Immature natural killer cell (primary cell): ENCODE measurements at regions not wholly inside any gene's neighbourhood (a gene's known extent, or its start where the extent isn't known, plus 50 kb on each side); places are given as distances from the start of the nearest gene placed in this dataset.
"Not testable (repeated sequence)": the region's sequence is repeated elsewhere in the genome, so short reads cannot be mapped to it uniquely, and the experiment has no call there.

Experiments
- DNase-seq, 3 donors: peaks; one replicate each; pipeline ENCODE4 v3.0.0; 2022; ENCODE audit warnings: mixed read lengths in 1 of 3
- H3K27ac Mint-ChIP-seq, 6 donors: one replicate each; pipeline ENCODE4 v1.8.0; 2020; ENCODE audit warnings: mixed read lengths in 6 of 6, mild to moderate bottlenecking in 5 of 6, inconsistent platforms in 4 of 6, moderate library complexity in 3 of 6
- H3K27me3 Mint-ChIP-seq, 3 donors: one replicate each; pipeline ENCODE4 v1.8.0; 2020 to 2021; ENCODE audit warnings: low read depth in 3 of 3, mild to moderate bottlenecking in 3 of 3, mixed read lengths in 3 of 3, moderate library complexity in 3 of 3, inconsistent platforms in 1 of 3
- H3K36me3 Mint-ChIP-seq, 3 donors: one replicate each; pipeline ENCODE4 v1.8.0; 2020; ENCODE audit warnings: mixed read lengths in 3 of 3, inconsistent platforms in 2 of 3, mild to moderate bottlenecking in 2 of 3
- H3K4me1 Mint-ChIP-seq, 2 donors: one replicate each; pipeline ENCODE4 v1.8.0; 2020; ENCODE audit warnings: inconsistent platforms in 2 of 2, mild to moderate bottlenecking in 2 of 2, mixed read lengths in 2 of 2, moderate library complexity in 1 of 2
- H3K4me3 Mint-ChIP-seq, 5 donors: one replicate each; pipeline ENCODE4 v1.8.0; 2020; ENCODE audit warnings: mild to moderate bottlenecking in 5 of 5, mixed read lengths in 5 of 5, inconsistent platforms in 3 of 5, moderate library complexity in 3 of 5
- H3K9me3 Mint-ChIP-seq, 6 donors: one replicate each; pipeline ENCODE4 v1.8.0; 2020; ENCODE audit warnings: mild to moderate bottlenecking in 6 of 6, mixed read lengths in 6 of 6, inconsistent platforms in 4 of 6, moderate library complexity in 3 of 6

- no peak for DNase-seq
- Mint-ChIP-seq H3K27ac (no peak overlapping the region), H3K36me3 (no peaks in the 10 kb centered on the region), H3K27me3 (peaks cover 0 to 4% (median 0%) of the 10 kb centered on the region in 3 donors), H3K9me3 (peaks cover 5 to 49% (median 20%) of the 10 kb centered on the region in 6 donors), H3K4me1 (no peaks in the 10 kb centered on the region), H3K4me3 (no peak overlapping the region)
Observed at GRCh38 chr2:153584244-153584643, 105.7 kb upstream of the RPRM start.

- Mint-ChIP-seq H3K4me1 (no peaks in the 10 kb centered on the region), H3K27me3 (no peaks in the 10 kb centered on the region), H3K27ac (no peak overlapping the region), H3K4me3 (no peak overlapping the region), H3K9me3 (peaks cover 20 to 64% (median 34%) of the 10 kb centered on the region in 6 donors), H3K36me3 (no peaks in the 10 kb centered on the region)
- DNase-seq, result no peak
Observed at GRCh38 chr2:153588408-153588807, 109.8 kb upstream of the RPRM start.

GRCh38 chr2:153589586-153589985 lies 111.0 kb upstream of the RPRM start:
- peaks cover 0 to 4% (median 0%) of the 10 kb centered on the region in 3 donors for H3K36me3 Mint-ChIP-seq
- peaks cover 23 to 65% (median 32%) of the 10 kb centered on the region in 6 donors for H3K9me3 Mint-ChIP-seq
- H3K4me1 Mint-ChIP-seq, result no peaks in the 10 kb centered on the region
- no peak for DNase-seq
- H3K27ac Mint-ChIP-seq, result no peak overlapping the region
- no peak overlapping the region for H3K4me3 Mint-ChIP-seq
- no peaks in the 10 kb centered on the region for H3K27me3 Mint-ChIP-seq

- H3K4me1 Mint-ChIP-seq, H3K27ac Mint-ChIP-seq, DNase-seq, H3K4me3 Mint-ChIP-seq, H3K36me3 Mint-ChIP-seq, H3K27me3 Mint-ChIP-seq: not testable (repeated sequence)
- peaks cover 13 to 43% (median 21%) of the 10 kb centered on the region in 6 donors for H3K9me3 Mint-ChIP-seq
Observed at GRCh38 chr2:153593086-153593485, 114.5 kb upstream of the RPRM start.

- DNase-seq, result no peak
- no peak overlapping the region for H3K27ac Mint-ChIP-seq
- H3K36me3 Mint-ChIP-seq, result peaks cover 0 to 4% (median 0%) of the 10 kb centered on the region in 3 donors
- H3K27me3 Mint-ChIP-seq, result peaks cover 0 to 1% (median 0%) of the 10 kb centered on the region in 3 donors
- no peak overlapping the region for H3K4me3 Mint-ChIP-seq
- no peaks in the 10 kb centered on the region for H3K4me1 Mint-ChIP-seq
- H3K9me3 Mint-ChIP-seq, result peaks cover 13 to 42% (median 19%) of the 10 kb centered on the region in 6 donors
Observed at GRCh38 chr2:153595939-153596338, 117.4 kb upstream of the RPRM start.

- no peak overlapping the region for H3K4me3 Mint-ChIP-seq
- H3K4me1 Mint-ChIP-seq, result no peaks in the 10 kb centered on the region
- peaks cover 0 to 1% (median 0%) of the 10 kb centered on the region in 3 donors for H3K27me3 Mint-ChIP-seq
- no peak for DNase-seq
- H3K27ac Mint-ChIP-seq, result no peak overlapping the region
- peaks cover 0 to 4% (median 3%) of the 10 kb centered on the region in 3 donors for H3K36me3 Mint-ChIP-seq
- H3K9me3 Mint-ChIP-seq, result peaks cover 3 to 21% (median 17%) of the 10 kb centered on the region in 6 donors
Observed at GRCh38 chr2:153601812-153602211, 123.2 kb upstream of the RPRM start.

GRCh38 chr2:153604133-153604532 lies 125.6 kb upstream of the RPRM start:
- Mint-ChIP-seq H3K9me3 (peaks cover 5 to 24% (median 14%) of the 10 kb centered on the region in 6 donors), H3K27ac (no peak overlapping the region), H3K4me1 (no peaks in the 10 kb centered on the region), H3K27me3 (no peaks in the 10 kb centered on the region), H3K36me3 (peaks cover 0 to 4% (median 3%) of the 10 kb centered on the region in 3 donors), H3K4me3 (no peak overlapping the region)
- no peak for DNase-seq

GRCh38 chr2:153606623-153607022 lies 128.1 kb upstream of the RPRM start:
- no peaks in the 10 kb centered on the region for H3K4me1 Mint-ChIP-seq
- peaks cover 0 to 3% (median 2%) of the 10 kb centered on the region in 3 donors for H3K36me3 Mint-ChIP-seq
- H3K27me3 Mint-ChIP-seq, result no peaks in the 10 kb centered on the region
- peaks cover 0 to 26% (median 14%) of the 10 kb centered on the region in 6 donors for H3K9me3 Mint-ChIP-seq
- no peak overlapping the region for H3K27ac Mint-ChIP-seq
- no peak overlapping the region for H3K4me3 Mint-ChIP-seq
- DNase-seq, result no peak

GRCh38 chr2:153622285-153622684 lies 143.7 kb upstream of the RPRM start:
- DNase-seq, result no peak
- H3K4me3 Mint-ChIP-seq, result no peak overlapping the region
- peaks cover 6 to 49% (median 24%) of the 10 kb centered on the region in 6 donors for H3K9me3 Mint-ChIP-seq
- H3K27me3 Mint-ChIP-seq, result peaks cover 0 to 2% (median 0%) of the 10 kb centered on the region in 3 donors
- no peaks in the 10 kb centered on the region for H3K4me1 Mint-ChIP-seq
- no peaks in the 10 kb centered on the region for H3K36me3 Mint-ChIP-seq
- H3K27ac Mint-ChIP-seq, result no peak overlapping the region

- H3K27ac Mint-ChIP-seq, result no peak overlapping the region
- peaks cover 4 to 44% (median 22%) of the 10 kb centered on the region in 6 donors for H3K9me3 Mint-ChIP-seq
- no peak for DNase-seq
- no peaks in the 10 kb centered on the region for H3K36me3 Mint-ChIP-seq
- no peak overlapping the region for H3K4me3 Mint-ChIP-seq
- no peaks in the 10 kb centered on the region for H3K4me1 Mint-ChIP-seq
- H3K27me3 Mint-ChIP-seq, result peaks cover 0 to 2% (median 0%) of the 10 kb centered on the region in 3 donors
Observed at GRCh38 chr2:153623020-153623419, 144.5 kb upstream of the RPRM start.

- H3K27me3 Mint-ChIP-seq, result peaks cover 0 to 2% (median 0%) of the 10 kb centered on the region in 3 donors
- H3K9me3 Mint-ChIP-seq, result peaks cover 3 to 22% (median 12%) of the 10 kb centered on the region in 6 donors
- H3K4me1 Mint-ChIP-seq, result no peaks in the 10 kb centered on the region
- no peaks in the 10 kb centered on the region for H3K36me3 Mint-ChIP-seq
- H3K27ac Mint-ChIP-seq, result no peak overlapping the region
- DNase-seq, result no peak
- no peak overlapping the region for H3K4me3 Mint-ChIP-seq
Observed at GRCh38 chr2:153626676-153627075, 148.1 kb upstream of the RPRM start.

GRCh38 chr2:153635494-153635893 lies 156.9 kb upstream of the RPRM start:
- Mint-ChIP-seq H3K27ac (no peak overlapping the region), H3K4me3 (no peak overlapping the region), H3K36me3 (no peaks in the 10 kb centered on the region), H3K27me3 (peaks cover 1 to 2% (median 2%) of the 10 kb centered on the region in 3 donors), H3K4me1 (no peaks in the 10 kb centered on the region), H3K9me3 (peaks cover 14 to 44% (median 30%) of the 10 kb centered on the region in 6 donors)
- no peak for DNase-seq

- Mint-ChIP-seq H3K27ac (no peak overlapping the region), H3K9me3 (peaks cover 9 to 39% (median 24%) of the 10 kb centered on the region in 6 donors), H3K4me3 (no peak overlapping the region)
Observed at GRCh38 chr2:153641046-153641445, 162.5 kb upstream of the RPRM start.

GRCh38 chr2:153644955-153645354 lies 166.4 kb upstream of the RPRM start:
- Mint-ChIP-seq H3K4me1 (no peaks in the 10 kb centered on the region), H3K27ac (no peak overlapping the region), H3K36me3 (no peaks in the 10 kb centered on the region), H3K27me3 (peaks cover 0 to 4% (median 0%) of the 10 kb centered on the region in 3 donors), H3K4me3 (no peak overlapping the region), H3K9me3 (peaks cover 3 to 27% (median 13%) of the 10 kb centered on the region in 6 donors)
- DNase-seq, result no peak

More at GRCh38 chr2:153641046-153641445, 162.5 kb upstream of the RPRM start:
- no peaks in the 10 kb centered on the region for H3K36me3 Mint-ChIP-seq
- no peaks in the 10 kb centered on the region for H3K4me1 Mint-ChIP-seq
- DNase-seq, result no peak
- peaks cover 1 to 2% (median 2%) of the 10 kb centered on the region in 3 donors for H3K27me3 Mint-ChIP-seq

- Mint-ChIP-seq H3K27me3 (peaks cover 0 to 4% (median 0%) of the 10 kb centered on the region in 3 donors), H3K9me3 (peaks cover 4 to 24% (median 12%) of the 10 kb centered on the region in 6 donors), H3K4me1 (no peaks in the 10 kb centered on the region), H3K4me3 (no peak overlapping the region), H3K36me3 (no peaks in the 10 kb centered on the region), H3K27ac (no peak overlapping the region)
- DNase-seq, result no peak
Observed at GRCh38 chr2:153645599-153645998, 167.0 kb upstream of the RPRM start.
